ENCODE measurements at regions not wholly inside any gene's neighbourhood (a gene's known extent, or its start where the extent isn't known, plus 50 kb on each side); places are given as distances from the start of the nearest gene placed in this dataset.

GRCh38 chr7:125222596-125222995 is 293.0 kb upstream of the POT1 start:
- ATAC-seq (no peak), DNase-seq (no peak)
- no peak for TF ChIP-seq CTCF (IDR thresholded peaks at IDR 0.05)
- intact Hi-C loops (cut with DNase I), result no loop called here
- Histone ChIP-seq H3K4me1 (no peaks in the 10 kb centered on the region), H3K27ac (no peak overlapping the region), H3K36me3 (no peaks in the 10 kb centered on the region), H3K4me3 (no peak overlapping the region), H3K27me3 (no peaks in the 10 kb centered on the region), H3K9me3 (peaks cover 0 to 31% (median 11%) of the 10 kb centered on the region in 11 donors)
- 85 to 86% methylated on average over 1 of the region's 1 CpG for WGBS, 2 donors

DNA sequence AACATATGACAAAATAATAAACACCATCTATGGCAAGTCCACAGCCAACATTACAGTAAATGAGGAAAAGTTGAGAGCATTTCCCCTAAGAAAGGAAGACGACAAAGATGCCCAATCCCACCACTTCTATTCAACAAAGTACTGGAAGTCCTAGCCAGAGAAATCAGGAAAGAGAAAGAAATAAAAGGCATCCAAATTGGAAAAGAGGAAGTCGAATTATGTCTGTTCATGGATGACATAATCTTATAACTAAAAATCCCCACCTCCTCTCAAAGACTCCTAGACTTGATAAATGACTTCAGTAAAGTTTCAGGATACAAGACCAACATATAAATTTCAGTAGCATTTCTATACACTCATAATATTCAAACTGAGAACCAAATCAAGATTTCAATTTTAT is 288.5 kb upstream of the POT1 start:
- DNase-seq, result no peak
- Histone ChIP-seq H3K4me1 (no peaks in the 10 kb centered on the region), H3K36me3 (no peaks in the 10 kb centered on the region), H3K27ac (no peak overlapping the region), H3K4me3 (no peak overlapping the region), H3K27me3 (no peaks in the 10 kb centered on the region), H3K9me3 (peaks cover 0 to 34% (median 11%) of the 10 kb centered on the region in 11 donors)
- WGBS, 2 donors, result 62 to 74% methylated on average over 2 of the region's 2 CpGs
- intact Hi-C loops (cut with DNase I), result no loop called here
- no peak for TF ChIP-seq CTCF (IDR thresholded peaks at IDR 0.05)
- no peak for ATAC-seq

DNA sequence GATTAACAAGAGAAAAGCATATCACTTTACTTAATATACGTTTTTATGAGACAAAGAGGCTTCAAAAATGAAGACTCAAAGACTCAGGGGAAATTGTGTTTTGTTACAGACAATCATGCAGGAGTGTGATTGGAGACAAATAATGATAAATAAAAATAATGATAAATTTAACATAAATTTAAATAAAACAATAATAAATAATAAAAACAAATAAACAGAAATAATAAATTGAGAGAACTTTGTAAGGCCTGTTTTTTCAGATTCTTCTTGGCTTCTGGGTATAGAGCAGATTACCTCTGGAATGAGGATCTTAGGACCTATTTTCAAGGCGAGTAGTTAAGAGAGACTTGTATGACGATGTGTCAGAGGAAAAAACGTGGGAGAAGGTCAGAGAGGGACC is 271.4 kb upstream of the POT1 start:
- 74 to 81% methylated on average over 4 of the region's 4 CpGs for WGBS, 2 donors
- H3K27ac ChIP-seq, result no peak overlapping the region
- TF ChIP-seq CTCF (IDR thresholded peaks at IDR 0.05), result no peak

DNA sequence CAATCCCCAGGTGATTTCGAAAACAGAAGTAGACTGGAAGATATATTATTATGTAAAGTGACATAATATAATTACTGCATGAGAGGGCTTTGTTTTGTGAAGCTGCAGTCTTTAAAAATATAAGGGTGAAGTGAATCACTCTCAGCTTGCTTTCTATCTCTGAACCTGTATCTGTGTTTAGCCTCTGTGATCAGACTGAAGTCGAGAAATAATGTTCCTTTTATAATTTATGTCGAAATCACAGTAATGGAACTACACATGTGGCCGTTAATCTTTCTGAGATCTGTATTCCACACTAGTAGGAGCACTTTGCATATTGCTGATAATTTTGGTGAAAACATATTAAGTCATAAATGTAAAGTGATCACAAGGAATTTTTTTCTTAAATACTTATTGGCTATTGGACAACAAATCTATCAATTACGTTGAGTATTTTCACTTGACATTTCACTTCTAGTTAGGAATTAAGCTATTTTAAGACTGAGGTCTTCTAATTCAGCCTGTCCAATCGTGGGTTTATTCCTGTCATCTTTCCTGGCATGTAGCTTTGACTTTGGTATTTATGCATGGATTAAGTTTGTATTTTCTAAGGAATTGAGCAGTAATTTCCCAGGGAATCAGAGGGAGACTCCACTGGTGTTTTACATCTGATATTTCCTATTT is 268.2 kb upstream of the POT1 start:
- no peak overlapping the region for H3K27ac ChIP-seq
- no peaks in the 10 kb centered on the region for H3K4me1 ChIP-seq
- 68 to 72% methylated on average over 6 of the region's 6 CpGs for WGBS, 2 donors
- intact Hi-C loops (cut with DNase I), result no loop called here
- no peaks in the 10 kb centered on the region for H3K27me3 ChIP-seq
- peaks cover 0 to 3% (median 0%) of the 10 kb centered on the region in 11 donors for H3K9me3 ChIP-seq
- H3K4me3 ChIP-seq, result no peak overlapping the region
- ATAC-seq (no peak), DNase-seq (no peak)
- H3K36me3 ChIP-seq, result no peaks in the 10 kb centered on the region
- no peak for TF ChIP-seq CTCF (IDR thresholded peaks at IDR 0.05)

More for the DNA sequence above, 271.4 kb upstream of the POT1 start:
- Histone ChIP-seq H3K27me3 (no peaks in the 10 kb centered on the region), H3K9me3 (peaks cover 0 to 7% (median 0%) of the 10 kb centered on the region in 11 donors), H3K4me1 (no peaks in the 10 kb centered on the region), H3K36me3 (no peaks in the 10 kb centered on the region), H3K4me3 (no peak overlapping the region)
- DNase-seq (no peak), ATAC-seq (no peak)
- intact Hi-C loops (cut with DNase I), result no loop called here

All from heart right ventricle (tissue), 16 donors.